ENCODE measurements at regions not wholly inside any gene's neighbourhood (a gene's known extent, or its start where the extent isn't known, plus 50 kb on each side); places are given as distances from the start of the nearest gene placed in this dataset.

DNA sequence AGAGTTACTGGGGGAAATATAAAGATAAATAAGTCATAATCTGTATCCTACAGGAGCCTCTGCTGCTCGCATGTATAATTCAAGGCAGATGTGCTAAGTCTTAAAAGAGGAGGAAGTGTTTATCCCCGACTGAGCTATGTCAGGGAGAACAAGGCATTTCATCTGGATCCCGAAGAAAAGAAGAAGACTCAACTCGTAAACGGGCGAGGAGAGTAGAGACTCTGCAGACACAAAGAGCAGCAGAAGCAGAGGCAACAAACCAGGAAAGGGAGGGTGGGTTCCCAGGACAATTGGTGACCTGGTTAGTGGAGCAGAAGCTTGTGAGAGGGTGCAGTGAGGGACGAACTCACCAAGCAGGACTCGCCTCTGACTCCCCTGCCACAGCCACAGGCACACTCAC lies 368.6 kb downstream of the EIPR1 start:
- H3K9ac ChIP-seq (ENCODE audit: low read length), result no peak overlapping the region
- no peaks in the 10 kb centered on the region for H3K9me3 ChIP-seq (ENCODE audit: low read length)
- no peaks in the 10 kb centered on the region for H3K36me3 ChIP-seq (ENCODE audit: insufficient read depth, low read length)
- H3K9me2 ChIP-seq (ENCODE audit: low read depth, low read length), result no peaks in the 10 kb centered on the region
- H3K27me3 ChIP-seq (ENCODE audit: insufficient read depth, low read length), result no peaks in the 10 kb centered on the region
- H3K4me3 ChIP-seq (ENCODE audit: low read depth, low read length, poor library complexity, severe bottlenecking), result no peak overlapping the region
- H2AFZ ChIP-seq (ENCODE audit: low read length), result no peak overlapping the region
- no peak for TF ChIP-seq EZH2 (IDR thresholded peaks at IDR 0.05; ENCODE audit: borderline replicate concordance, low read length)
- TF ChIP-seq, protein P1, sequence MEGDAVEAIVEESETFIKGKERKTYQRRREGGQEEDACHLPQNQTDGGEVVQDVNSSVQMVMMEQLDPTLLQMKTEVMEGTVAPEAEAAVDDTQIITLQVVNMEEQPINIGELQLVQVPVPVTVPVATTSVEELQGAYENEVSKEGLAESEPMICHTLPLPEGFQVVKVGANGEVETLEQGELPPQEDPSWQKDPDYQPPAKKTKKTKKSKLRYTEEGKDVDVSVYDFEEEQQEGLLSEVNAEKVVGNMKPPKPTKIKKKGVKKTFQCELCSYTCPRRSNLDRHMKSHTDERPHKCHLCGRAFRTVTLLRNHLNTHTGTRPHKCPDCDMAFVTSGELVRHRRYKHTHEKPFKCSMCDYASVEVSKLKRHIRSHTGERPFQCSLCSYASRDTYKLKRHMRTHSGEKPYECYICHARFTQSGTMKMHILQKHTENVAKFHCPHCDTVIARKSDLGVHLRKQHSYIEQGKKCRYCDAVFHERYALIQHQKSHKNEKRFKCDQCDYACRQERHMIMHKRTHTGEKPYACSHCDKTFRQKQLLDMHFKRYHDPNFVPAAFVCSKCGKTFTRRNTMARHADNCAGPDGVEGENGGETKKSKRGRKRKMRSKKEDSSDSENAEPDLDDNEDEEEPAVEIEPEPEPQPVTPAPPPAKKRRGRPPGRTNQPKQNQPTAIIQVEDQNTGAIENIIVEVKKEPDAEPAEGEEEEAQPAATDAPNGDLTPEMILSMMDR (IDR thresholded peaks at IDR 0.05; ENCODE audit: low read length), result no peak
- no peaks in the 10 kb centered on the region for H3K79me2 ChIP-seq (ENCODE audit: insufficient read depth, low read length)
- no peaks in the 10 kb centered on the region for H4K20me1 ChIP-seq (ENCODE audit: insufficient read depth, low read length)
- no peaks in the 10 kb centered on the region for H3K4me1 ChIP-seq (ENCODE audit: insufficient read depth, low read length, severe bottlenecking)
- no peaks in the 10 kb centered on the region for H3F3A ChIP-seq (ENCODE audit: insufficient read depth, low read length)
- H3K4me2 ChIP-seq (ENCODE audit: low read length), result no peak overlapping the region
- H3K27ac ChIP-seq (ENCODE audit: low read depth, low read length, poor library complexity, severe bottlenecking), result no peak overlapping the region

DNA sequence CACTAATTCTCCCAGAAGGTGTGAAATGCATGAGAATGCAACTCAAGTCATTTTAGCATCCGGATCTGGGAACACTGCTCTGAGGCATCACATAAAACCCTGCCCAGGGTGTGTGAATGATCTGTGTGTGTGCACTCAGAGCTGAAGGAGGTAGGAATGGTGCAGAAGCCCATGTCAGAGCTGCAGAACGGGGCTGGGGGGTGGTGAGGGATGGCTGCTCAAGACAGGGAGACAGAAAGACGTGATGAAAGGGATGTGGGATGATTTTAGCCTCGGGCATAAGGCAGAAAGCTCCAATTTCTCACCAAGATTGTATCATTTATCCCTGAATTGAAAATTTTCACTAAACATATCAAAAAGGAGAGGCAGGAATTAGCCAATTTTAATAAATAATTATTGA lies 369.1 kb downstream of the EIPR1 start:
- H3K9ac ChIP-seq (ENCODE audit: low read length), result no peak overlapping the region
- H3K9me2 ChIP-seq (ENCODE audit: low read depth, low read length), result no peaks in the 10 kb centered on the region
- no peaks in the 10 kb centered on the region for H3K9me3 ChIP-seq (ENCODE audit: low read length)
- no peak overlapping the region for H3K4me2 ChIP-seq (ENCODE audit: low read length)
- no peaks in the 10 kb centered on the region for H3K36me3 ChIP-seq (ENCODE audit: insufficient read depth, low read length)
- H3K79me2 ChIP-seq (ENCODE audit: insufficient read depth, low read length), result no peaks in the 10 kb centered on the region
- TF ChIP-seq, protein P1 (IDR thresholded peaks at IDR 0.05; ENCODE audit: low read length), result no peak
- no peak for TF ChIP-seq EZH2 (IDR thresholded peaks at IDR 0.05; ENCODE audit: borderline replicate concordance, low read length)
- H2AFZ ChIP-seq (ENCODE audit: low read length), result no peak overlapping the region
- H3K4me3 ChIP-seq (ENCODE audit: low read depth, low read length, poor library complexity, severe bottlenecking), result no peak overlapping the region
- H3F3A ChIP-seq (ENCODE audit: insufficient read depth, low read length), result no peaks in the 10 kb centered on the region
- H3K4me1 ChIP-seq (ENCODE audit: insufficient read depth, low read length, severe bottlenecking), result no peaks in the 10 kb centered on the region
- H4K20me1 ChIP-seq (ENCODE audit: insufficient read depth, low read length), result no peaks in the 10 kb centered on the region
- H3K27me3 ChIP-seq (ENCODE audit: insufficient read depth, low read length), result no peaks in the 10 kb centered on the region
- H3K27ac ChIP-seq (ENCODE audit: low read depth, low read length, poor library complexity, severe bottlenecking), result no peak overlapping the region

DNA sequence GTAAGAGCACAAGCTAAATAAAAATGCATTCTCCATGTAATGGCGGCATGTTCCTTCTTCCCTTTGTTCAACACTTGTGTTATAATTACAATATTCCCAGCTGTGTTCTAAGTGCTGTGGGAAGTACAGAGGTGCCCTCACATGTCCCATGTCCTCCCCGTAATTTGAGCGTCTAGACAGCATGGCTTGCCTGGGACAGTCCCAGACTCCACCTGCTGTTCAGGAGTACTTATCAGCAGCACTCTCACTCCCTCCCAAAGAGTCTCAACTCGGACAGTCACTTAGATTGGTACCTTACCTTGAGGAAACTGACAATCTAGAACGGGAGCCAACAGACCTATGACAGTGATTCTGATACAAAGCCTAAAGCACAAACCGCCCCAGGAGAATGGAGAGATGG lies 370.5 kb downstream of the EIPR1 start:
- no peaks in the 10 kb centered on the region for H3F3A ChIP-seq (ENCODE audit: insufficient read depth, low read length)

More for the DNA sequence above, 370.5 kb downstream of the EIPR1 start:
- H3K79me2 ChIP-seq (ENCODE audit: insufficient read depth, low read length), result no peaks in the 10 kb centered on the region
- no peaks in the 10 kb centered on the region for H3K27me3 ChIP-seq (ENCODE audit: insufficient read depth, low read length)
- TF ChIP-seq, protein P1 (IDR thresholded peaks at IDR 0.05; ENCODE audit: low read length), result no peak
- TF ChIP-seq EZH2 (IDR thresholded peaks at IDR 0.05; ENCODE audit: borderline replicate concordance, low read length), result no peak
- H3K9me2 ChIP-seq (ENCODE audit: low read depth, low read length), result no peaks in the 10 kb centered on the region
- no peaks in the 10 kb centered on the region for H3K9me3 ChIP-seq (ENCODE audit: low read length)
- no peaks in the 10 kb centered on the region for H4K20me1 ChIP-seq (ENCODE audit: insufficient read depth, low read length)
- no peak overlapping the region for H3K4me3 ChIP-seq (ENCODE audit: low read depth, low read length, poor library complexity, severe bottlenecking)
- H3K27ac ChIP-seq (ENCODE audit: low read depth, low read length, poor library complexity, severe bottlenecking), result no peak overlapping the region
- H3K36me3 ChIP-seq (ENCODE audit: insufficient read depth, low read length), result no peaks in the 10 kb centered on the region
- H3K4me2 ChIP-seq (ENCODE audit: low read length), result no peak overlapping the region
- no peak overlapping the region for H3K9ac ChIP-seq (ENCODE audit: low read length)
- H3K4me1 ChIP-seq (ENCODE audit: insufficient read depth, low read length, severe bottlenecking), result peaks cover 3% of the 10 kb centered on the region
- no peak overlapping the region for H2AFZ ChIP-seq (ENCODE audit: low read length)
